GM21381 (cell line): ENCODE measurements at regions not wholly inside any gene's neighbourhood (a gene's known extent, or its start where the extent isn't known, plus 50 kb on each side); places are given as distances from the start of the nearest gene placed in this dataset.

Source experiments
- ATAC-seq: cut with Tn5 transposase; IDR thresholded peaks from one replicate; pipeline ENCODE4 v1.9.1; 2021; ENCODE audit warnings: mild to moderate bottlenecking, moderate library complexity; ENCODE audit not compliant: unreplicated experiment

DNA sequence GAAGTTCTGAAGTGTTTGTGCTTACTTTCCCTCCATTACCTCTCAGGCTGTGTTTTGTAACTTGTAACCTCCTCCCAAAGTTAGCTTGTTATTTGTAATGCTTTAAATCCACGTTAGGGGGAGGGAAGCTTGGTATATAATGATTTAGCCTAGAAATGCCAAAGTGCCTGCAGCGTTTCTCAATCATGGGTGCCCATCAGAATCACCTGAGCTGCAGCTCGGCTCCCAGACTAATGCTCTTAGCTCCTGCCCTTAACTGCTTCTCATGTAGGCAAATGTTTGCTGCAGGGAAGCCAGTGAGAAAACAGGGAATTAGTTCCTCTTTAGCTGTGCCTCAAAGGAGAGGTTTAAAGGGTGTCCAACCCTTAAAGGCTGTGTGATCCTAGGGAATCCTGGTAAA is 219.2 kb upstream of the NAALADL2 start:
- ATAC-seq, result no peak

DNA sequence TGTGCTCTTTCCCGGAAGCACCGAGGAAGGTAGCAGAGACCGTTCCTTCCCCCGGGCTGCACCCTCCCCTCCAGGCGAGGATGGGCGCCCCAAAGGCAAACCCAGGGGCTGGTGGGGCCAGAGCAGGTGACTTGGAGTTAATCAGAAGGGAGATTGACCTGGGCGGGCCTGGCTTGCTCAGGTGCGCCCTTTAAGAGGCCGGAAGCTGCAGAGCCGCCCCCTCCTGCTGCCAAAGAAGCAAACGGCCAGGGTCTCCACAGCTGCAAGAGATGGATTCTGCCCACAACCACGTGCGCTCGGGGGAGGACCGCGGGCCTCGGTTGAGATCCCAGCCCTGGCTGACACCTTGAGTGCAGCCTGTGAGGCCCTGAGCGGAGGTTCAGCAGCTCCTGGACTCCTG is 218.2 kb upstream of the NAALADL2 start:
- no peak for ATAC-seq

DNA sequence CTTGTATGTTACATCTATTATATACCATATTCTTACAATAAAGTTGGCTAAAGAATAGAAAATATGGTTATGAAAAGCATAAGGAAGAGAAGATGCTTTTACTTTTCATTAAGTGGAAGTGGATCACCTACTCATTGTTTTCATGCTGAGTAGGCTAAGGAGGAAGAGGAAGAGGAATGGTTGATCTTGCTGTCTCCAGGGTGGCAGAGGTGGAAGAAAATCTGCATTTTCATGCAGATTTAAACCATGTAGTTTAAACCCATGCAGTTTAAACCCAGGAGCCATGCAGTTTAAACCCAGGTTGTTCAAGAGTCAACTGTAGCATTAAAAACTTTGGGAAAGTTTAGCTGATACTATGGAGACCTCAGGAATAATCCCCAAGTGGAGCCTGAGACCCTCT is 214.8 kb upstream of the NAALADL2 start:
- no peak for ATAC-seq

DNA sequence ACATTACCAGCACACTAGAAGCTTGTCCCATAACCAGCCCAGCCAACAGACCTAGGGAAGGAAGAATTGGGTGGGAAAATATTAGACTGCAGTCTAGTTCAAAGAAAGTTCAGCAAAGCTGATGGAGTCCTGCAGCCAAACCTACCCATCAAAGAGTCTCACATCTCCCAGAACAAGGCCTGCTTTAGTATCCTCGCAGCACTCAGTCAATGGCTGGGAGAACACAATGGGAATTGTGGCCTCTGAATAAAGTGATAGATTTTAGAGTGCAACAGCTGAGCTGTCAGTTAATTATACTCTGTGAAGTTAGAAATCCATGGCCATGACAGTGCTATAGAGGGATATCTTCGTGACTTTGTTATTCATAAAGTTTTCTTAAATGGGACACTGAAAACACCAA is 207.2 kb upstream of the NAALADL2 start:
- ATAC-seq, result no peak

DNA sequence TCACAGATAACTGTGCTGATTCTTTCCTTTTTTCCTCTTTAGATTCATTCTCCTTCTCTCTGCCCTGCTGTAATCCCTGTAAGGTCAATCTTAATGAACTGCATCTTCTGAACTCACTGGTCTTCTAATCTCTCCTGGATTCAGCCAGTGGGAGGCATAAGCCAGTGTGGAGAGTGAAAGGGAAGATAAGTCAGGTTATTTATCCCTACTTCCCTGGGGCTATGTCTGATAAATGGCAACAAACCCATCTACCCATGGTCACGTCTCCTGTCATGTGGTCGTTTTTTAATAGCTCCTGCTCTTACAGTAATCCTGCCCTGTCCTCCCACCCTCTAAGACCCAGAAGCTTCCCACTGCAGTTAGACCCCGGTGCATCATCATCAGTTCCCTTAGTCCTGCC is 199.6 kb upstream of the NAALADL2 start:
- no peak for ATAC-seq

DNA sequence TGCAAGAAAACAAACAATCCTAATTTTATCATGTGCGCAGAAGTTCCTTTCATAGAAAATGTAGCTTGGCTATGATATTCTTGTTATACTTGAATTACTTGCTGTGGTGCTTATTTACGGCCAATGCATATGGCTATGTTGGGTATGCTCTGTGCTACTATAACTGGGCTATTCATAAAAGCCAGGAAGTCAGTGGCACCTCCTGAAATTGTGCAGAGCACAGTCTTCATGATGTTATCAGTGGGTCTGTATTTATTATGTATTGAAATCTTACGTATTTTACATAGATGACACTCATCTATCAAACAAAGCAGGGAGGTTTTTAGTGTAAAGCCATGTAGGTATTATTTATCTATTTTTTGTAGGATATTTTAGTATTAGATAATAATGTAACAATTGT is 196.5 kb upstream of the NAALADL2 start:
- no peak for ATAC-seq

DNA sequence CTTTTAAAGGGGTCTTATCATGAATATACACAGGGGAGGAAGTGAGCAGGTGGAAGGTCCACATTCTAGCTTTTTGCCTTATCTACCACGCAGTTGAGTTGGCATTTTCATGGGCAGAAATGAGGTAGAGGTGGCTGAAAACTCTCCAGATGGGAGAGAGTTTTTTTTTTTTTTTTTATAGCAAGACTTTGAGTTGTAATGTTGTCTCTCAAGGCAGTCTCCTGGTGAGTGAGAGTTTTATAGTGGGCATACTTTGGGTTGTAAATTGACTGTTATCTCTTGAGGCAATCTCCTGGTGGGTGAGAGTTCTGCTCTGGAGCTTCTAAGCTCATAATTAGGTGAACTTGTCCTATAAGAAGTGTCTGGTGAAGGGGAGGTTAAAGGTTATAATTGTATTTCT is 191.7 kb upstream of the NAALADL2 start:
- no peak for ATAC-seq

DNA sequence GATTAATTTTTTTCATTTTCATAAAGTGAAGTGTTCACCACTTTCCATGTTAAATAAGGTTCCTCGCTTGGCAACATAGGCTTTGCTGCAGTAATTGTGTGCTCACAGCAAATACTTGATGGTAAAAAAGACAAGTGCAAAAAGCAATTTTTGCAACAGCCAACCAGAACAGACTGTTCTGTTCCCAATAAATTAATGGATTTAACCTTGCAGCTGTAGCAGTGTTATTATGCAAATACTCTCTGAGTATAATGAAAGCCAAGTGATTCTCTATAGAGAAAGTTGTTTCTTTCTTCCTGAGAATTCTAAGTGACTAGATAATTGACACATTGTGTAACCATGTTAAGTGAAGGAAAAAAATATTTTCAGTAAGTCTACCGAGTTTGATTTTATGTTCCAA is 183.7 kb upstream of the NAALADL2 start:
- no peak for ATAC-seq

DNA sequence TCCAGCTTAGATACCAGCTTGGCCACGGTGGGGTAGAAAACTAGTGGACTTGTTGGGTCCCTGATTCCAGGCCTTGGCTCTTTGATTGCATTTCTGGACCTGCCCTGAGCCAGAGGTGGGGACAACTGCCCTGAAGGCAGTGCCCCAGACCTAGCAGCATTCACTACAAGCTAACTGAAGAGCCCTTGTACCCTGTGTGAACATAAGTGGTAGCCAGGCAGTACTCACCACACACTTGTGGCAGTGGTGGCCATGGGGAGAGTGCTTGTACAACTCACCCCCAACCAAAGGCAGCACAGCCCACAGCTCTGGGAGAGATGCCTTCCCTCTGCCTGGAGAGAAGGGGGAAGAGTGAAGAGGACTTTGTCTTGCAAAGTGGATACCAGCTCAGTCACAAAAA is 177.3 kb upstream of the NAALADL2 start:
- ATAC-seq, result no peak

DNA sequence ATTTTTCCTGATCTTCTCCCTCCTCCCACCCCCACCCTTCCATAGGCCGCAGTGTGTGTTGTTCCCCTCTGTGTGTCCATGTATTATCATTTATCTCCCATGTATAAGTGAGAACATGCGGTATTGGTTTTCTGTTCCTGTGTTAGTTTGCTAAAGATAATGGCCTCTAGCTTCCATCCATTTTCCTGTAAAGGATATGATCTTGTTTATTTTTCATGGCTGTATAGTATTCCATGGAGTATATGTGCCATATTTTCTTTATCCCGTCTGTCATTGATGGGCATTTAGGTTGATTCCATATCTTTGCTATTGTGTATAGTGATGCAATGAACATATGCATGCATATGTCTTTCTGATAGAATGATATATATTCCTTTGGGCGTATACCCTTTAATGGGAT is 173.3 kb upstream of the NAALADL2 start:
- no peak for ATAC-seq

DNA sequence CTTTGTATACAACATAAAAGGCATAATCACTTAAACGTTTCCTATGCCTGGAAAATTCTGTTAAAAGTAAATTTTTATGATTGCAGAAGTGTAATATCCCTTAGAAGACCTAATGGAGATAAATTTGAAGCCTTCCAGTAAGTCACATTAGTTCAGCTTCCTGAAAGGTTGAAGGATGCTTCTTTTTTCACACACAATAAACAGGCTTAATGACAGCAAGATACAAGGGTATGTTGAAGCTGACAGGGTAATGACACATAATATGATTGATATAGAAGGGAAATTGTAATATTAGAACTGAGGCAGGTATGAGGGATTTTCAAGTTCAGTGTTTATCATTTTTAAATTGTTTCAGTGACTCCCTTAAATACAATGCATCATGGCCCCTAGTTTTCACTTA is 161.8 kb upstream of the NAALADL2 start:
- ATAC-seq, result no peak

DNA sequence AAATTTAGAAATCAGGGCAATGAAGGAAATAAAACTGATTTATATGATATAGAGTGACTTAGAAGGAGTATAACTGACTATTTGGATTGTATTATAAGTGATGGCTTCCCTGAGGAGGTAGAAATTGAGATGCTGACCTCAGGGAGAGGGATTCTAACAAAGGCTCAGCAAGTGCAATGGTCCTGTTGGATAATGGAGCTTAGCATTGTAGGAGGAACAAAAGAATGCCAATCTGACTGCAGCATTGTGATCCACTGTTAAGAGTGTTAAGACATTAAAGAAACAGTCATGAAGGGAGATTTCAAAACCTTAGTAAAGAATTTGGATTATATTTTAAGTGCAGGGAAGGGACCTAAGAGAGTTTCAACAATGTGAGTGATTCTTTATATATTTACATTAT is 158.4 kb upstream of the NAALADL2 start:
- ATAC-seq, result no peak

DNA sequence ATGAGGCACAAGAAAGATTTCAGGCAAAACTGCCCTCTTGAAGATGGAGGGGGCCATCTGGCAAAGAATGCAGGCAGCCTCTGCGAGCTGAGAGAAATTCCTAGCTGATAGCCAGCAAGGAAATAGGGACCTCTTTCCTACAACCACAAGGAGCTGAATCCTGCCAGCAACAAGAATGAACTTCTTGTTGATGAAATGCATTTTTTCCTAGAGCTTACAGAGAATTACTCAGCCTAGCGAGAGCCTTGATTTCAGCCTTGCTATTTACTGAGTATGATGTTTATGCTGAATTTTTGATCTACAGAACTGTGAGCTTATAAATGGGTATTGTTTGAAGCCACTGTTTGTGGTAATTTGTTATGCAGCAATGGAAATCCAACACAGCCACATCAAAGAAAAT is 148.5 kb upstream of the NAALADL2 start:
- ATAC-seq, result no peak

DNA sequence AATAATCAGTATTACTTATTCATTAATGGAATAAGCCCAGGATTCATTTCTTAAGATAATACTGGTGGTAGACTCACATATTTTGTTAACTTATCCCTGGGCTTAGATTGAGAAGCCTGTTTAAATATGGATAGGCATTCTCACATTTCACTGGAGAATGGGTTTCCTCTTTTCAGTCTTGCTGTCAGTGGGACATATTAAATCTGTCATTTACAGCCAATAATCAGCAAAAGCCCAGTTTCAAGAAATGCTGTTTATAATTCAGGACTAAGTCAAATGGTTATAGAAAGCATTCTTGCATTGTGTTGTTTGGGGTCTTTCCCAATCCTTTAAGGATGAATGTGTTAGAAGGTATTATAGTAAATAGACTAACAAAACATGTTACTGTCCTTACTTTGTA is 143.7 kb upstream of the NAALADL2 start:
- ATAC-seq, result no peak

DNA sequence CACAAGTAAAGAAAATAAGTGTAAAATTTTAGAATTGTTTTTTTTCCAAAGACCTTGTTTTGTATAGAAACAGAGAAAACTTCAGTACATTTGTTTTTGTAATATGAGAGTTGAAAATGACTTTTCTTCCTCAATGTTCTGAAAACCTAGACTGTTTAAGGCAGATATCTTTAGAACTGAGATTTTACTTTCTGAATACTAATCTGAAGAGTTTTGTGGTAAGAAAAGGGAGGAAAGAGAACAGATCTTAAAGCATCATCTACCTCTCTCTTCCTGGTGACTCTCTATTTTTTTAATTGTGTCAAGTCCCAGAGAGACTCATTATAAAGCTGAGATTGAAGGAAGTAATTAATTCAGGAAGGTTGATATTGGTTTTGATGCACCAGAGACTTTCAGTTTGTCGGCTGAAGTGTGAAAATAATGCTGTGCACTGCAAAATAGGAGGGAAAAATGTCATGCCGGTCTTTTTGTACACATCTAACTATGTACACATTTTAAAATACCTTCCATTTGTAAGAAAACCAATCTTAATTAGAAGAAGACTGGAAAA is 142.1 kb upstream of the NAALADL2 start:
- ATAC-seq, result no peak

DNA sequence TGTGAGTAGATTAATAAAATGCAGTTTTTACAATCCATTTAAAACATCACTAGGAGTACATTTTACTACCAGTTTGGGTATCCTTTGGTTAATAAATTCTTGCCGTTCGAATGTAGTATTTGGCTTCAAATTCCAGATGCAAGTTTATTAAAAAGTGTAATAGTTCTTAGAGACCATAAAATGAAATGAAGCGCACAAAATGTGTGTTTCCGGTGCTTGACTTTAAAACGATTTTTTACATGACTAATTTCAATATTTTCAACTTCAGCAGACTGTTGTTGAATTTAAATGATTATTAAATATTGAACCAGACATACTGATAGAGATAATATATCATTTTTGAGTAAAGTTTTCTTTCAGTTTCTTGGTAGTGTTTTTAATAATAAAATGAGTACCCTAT is 138.4 kb upstream of the NAALADL2 start:
- ATAC-seq, result no peak

DNA sequence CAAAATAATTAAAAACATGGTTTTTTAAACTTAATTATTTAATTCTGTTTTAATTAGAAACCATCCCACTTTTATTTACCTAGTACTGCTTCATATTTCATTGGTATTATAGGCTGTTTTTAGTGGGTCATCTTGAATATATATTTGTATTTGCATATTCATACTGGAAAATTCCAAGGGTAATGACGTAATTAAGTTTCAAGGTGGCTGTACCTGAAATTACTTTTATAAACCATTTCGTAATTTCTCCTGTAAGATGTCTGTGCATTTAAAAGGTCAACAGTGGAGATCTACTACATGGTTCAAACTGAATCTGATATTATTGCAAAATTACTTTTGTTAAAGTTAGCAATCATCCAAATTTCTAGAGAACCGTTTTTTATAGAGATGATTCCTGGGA is 133.8 kb upstream of the NAALADL2 start:
- ATAC-seq, result no peak

DNA sequence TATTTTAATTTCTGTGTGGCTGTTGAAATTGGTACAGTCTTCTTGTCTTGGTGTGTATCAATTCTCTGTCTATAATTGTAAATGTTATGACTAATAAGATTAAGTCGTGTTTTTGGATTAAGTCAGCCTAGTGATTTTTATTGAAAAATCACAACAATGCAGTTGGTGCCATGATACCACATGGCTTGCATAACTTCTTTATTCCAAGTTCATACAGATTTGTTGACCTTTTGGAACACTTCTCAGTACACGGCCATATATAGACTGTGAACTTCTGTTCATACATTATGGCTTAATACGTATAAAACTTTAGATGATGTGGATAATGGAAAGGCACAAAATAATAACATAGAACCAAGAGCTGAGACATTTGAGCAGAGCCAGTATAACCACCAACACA is 121.2 kb upstream of the NAALADL2 start:
- ATAC-seq, result no peak

DNA sequence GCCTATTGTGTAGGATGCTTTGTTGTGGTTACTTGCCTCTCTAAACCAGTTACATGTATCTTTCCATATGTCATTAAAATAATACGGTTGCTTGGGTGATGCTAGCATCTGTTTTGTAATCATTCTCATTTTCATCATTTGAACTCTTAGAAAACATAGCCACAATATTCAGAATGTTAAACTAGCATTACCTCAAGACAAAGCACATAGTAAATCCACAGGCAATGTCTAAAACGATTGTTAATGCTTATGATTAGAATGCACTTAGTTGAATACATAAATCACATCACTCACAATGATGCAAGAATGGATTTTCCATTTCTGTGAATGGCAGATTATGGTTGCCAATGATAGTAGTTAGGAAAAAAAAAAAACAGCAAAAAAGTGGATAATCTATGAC is 110.0 kb upstream of the NAALADL2 start:
- no peak for ATAC-seq

DNA sequence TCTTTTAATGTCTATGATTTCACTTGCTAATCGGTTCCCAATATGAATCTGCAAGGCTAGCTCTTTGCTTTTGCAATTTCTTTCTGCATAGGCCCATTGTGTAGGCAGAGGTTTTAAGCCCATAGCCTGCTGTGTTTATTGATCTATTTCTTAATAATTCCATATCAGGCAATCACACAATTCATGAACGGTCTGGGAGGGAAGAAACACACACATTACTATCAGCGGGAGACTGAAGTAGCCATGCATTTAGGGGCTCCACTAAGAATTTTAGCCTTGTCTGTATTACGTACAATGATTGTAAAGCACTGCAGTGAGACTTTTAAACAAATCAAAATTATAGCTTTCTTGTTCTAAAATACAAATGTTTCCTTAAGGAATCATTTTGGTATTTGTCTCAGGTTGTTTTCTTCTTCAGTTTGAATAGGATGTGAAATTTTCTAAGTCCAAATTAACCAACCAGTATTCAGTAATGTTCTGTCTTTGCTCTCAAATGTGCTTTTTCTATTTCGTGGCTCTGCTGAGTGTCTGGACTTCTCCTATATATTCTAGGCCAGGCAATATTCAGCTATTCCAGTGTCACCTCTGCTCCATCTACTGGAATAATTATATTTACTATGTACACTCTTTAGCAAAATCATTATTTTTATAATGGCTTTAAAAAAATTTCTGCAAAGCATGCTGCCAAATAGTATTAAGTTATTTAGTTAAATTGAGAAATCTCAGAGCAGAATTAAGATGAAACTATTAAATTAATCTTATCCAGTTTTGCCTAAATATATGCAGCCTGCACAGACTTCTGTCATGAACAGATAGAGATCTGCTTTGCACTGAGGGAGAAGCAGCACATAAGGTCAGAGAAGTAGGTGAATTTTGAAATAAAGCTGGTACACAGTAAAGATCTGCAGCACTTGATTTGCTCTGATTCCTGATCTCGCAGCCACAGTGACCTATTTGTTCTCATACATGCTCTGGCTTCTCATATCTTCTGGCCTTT is 103.0 kb upstream of the NAALADL2 start:
- no peak for ATAC-seq

DNA sequence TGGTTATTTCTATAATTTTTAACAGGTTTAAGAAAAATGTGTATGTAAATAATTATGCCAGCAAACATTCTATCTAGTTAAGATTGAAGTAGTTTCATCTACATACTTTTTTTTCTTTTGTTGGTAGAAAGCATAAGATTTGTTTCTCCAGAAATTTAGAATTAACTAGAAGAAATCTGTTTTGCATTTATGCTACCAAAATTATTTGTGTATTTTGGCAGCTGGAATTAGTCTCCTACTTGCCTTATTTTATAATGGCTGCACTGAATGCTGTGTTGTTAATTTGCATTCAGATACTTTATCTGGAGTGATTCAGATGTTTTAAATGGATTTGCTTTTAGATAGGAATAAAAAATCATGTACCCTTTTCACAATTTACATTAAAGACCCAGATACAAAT is 100.2 kb upstream of the NAALADL2 start:
- ATAC-seq, result no peak

DNA sequence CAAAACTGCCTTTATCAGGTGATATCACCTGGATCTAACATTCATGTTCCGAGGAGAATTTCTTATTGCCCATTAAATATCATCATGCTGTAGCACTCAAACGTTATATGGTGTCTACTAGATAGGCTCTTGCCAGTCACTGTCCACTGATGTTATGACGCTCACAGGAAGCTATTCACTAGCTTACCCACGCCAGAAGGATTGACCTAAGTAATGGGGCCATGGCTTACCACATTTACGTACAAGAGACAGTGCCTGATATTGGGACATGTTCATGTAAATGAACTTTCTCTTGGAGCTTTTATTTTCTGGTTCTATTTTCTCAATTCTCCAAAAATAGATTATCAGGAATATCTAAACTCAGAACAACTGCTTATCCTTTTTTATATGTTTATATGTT is 91.7 kb upstream of the NAALADL2 start:
- no peak for ATAC-seq
